ENCODE measurements at regions not wholly inside any gene's neighbourhood (a gene's known extent, or its start where the extent isn't known, plus 50 kb on each side); places are given as distances from the start of the nearest gene placed in this dataset.
A peak's percentile ranks its signal among the peaks of the same experiment; 100 is the strongest.

DNA sequence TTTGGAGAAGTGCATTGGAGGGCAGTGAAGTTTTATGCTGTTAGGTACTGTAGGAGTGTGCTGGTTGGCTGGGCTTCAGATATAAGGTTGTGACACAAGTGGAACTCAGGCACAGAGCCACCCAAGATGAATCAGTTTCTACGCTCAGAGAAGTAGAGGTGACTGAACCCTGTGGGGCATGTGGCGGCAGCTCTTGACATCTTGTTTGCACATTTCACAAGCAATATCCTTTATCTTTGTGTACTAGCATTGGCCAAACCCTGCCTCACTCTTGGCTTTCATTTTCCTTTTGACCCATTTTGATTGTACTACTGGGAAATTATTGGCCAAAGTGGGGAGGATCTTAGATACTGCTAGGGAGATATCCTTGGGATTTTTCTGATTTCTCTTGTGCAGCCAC is 110.0 kb downstream of the PSAT1 start:
- Mint-ChIP-seq H3K4me3 (no peak overlapping the region), H3K27me3 (ENCODE audit: low read depth in 3 of 3) (no peaks in the 10 kb centered on the region), H3K9me3 (peaks cover 0 to 6% (median 2%) of the 10 kb centered on the region in 7 donors), H3K4me1 (peaks cover 24% of the 10 kb centered on the region), H3K27ac (no peak overlapping the region), H3K36me3 (no peaks in the 10 kb centered on the region)
- DNase-seq = peak in 1 of 3 donors; percentile 4
- TF ChIP-seq, protein P1, sequence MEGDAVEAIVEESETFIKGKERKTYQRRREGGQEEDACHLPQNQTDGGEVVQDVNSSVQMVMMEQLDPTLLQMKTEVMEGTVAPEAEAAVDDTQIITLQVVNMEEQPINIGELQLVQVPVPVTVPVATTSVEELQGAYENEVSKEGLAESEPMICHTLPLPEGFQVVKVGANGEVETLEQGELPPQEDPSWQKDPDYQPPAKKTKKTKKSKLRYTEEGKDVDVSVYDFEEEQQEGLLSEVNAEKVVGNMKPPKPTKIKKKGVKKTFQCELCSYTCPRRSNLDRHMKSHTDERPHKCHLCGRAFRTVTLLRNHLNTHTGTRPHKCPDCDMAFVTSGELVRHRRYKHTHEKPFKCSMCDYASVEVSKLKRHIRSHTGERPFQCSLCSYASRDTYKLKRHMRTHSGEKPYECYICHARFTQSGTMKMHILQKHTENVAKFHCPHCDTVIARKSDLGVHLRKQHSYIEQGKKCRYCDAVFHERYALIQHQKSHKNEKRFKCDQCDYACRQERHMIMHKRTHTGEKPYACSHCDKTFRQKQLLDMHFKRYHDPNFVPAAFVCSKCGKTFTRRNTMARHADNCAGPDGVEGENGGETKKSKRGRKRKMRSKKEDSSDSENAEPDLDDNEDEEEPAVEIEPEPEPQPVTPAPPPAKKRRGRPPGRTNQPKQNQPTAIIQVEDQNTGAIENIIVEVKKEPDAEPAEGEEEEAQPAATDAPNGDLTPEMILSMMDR (IDR thresholded peaks at IDR 0.05) = no peak
- Histone ChIP-seq H3K27ac (ENCODE audit: low read depth in 1 of 2, low read length in 2 of 2) (no peak overlapping the region), H3K4me2 (replicated peaks; ENCODE audit: extremely low read depth, low read length, poor library complexity, severe bottlenecking) (no peak overlapping the region), H3K79me2 (ENCODE audit: insufficient read depth, low read length) (no peaks in the 10 kb centered on the region), H4K20me1 (ENCODE audit: insufficient read depth, low read length) (no peaks in the 10 kb centered on the region), H2AFZ (ENCODE audit: insufficient read depth, low read depth, low read length, poor library complexity, severe bottlenecking) (no peak overlapping the region), H3K9me3 (replicated peaks in 1 of 2; ENCODE audit: control insufficient read depth in 1 of 2, insufficient read depth in 1 of 2, low read length in 2 of 2) (no peaks in the 10 kb centered on the region), H3K4me3 (replicated peaks in 1 of 3; ENCODE audit: low read depth in 2 of 3, low read length in 3 of 3) (no peak overlapping the region), H3K9ac (ENCODE audit: insufficient read depth, low read length, poor library complexity, severe bottlenecking) (no peak overlapping the region), H3K27me3 (ENCODE audit: control insufficient read depth in 2 of 2, insufficient read depth in 2 of 2, low read length in 2 of 2) (no peaks in the 10 kb centered on the region), H3K36me3 (replicated peaks in 1 of 2; ENCODE audit: control insufficient read depth in 1 of 2, insufficient read depth in 2 of 2, low read length in 2 of 2) (no peaks in the 10 kb centered on the region), H3K4me1 (ENCODE audit: control insufficient read depth in 1 of 2, insufficient read depth in 2 of 2, low read length in 2 of 2) (peaks cover 11 to 13% of the 10 kb centered on the region in 2 donors)
- intact Hi-C loops (cut with micrococcal nuclease) = no loop called here
- no CpG with 5 or more reads among the region's 2 CpGs for WGBS (ENCODE audit: insufficient coverage)

- H2AFZ ChIP-seq (ENCODE audit: insufficient read depth, low read depth, low read length, poor library complexity, severe bottlenecking) = no peak overlapping the region
- no peaks in the 10 kb centered on the region for H4K20me1 ChIP-seq (ENCODE audit: insufficient read depth, low read length)
- no peak for DNase-seq
- Mint-ChIP-seq H3K36me3 (no peaks in the 10 kb centered on the region), H3K27me3 (ENCODE audit: low read depth in 3 of 3) (no peaks in the 10 kb centered on the region), H3K4me1 (peaks cover 24% of the 10 kb centered on the region), H3K9me3 (peaks cover 0 to 6% (median 2%) of the 10 kb centered on the region in 7 donors), H3K27ac (no peak overlapping the region), H3K4me3 (no peak overlapping the region)
- H3K36me3 ChIP-seq (replicated peaks in 1 of 2; ENCODE audit: control insufficient read depth in 1 of 2, insufficient read depth in 2 of 2, low read length in 2 of 2) = no peaks in the 10 kb centered on the region
- no peak overlapping the region for H3K9ac ChIP-seq (ENCODE audit: insufficient read depth, low read length, poor library complexity, severe bottlenecking)
- no peak overlapping the region for H3K27ac ChIP-seq (ENCODE audit: low read depth in 1 of 2, low read length in 2 of 2)
- H3K4me1 ChIP-seq (ENCODE audit: control insufficient read depth in 1 of 2, insufficient read depth in 2 of 2, low read length in 2 of 2) = peaks cover 11 to 13% of the 10 kb centered on the region in 2 donors
- intact Hi-C loops (cut with micrococcal nuclease) = no loop called here
- 100% methylated on average over 2 of the region's 8 CpGs for WGBS (ENCODE audit: insufficient coverage)
- no peaks in the 10 kb centered on the region for H3K79me2 ChIP-seq (ENCODE audit: insufficient read depth, low read length)
- no peak overlapping the region for H3K4me3 ChIP-seq (replicated peaks in 1 of 3; ENCODE audit: low read depth in 2 of 3, low read length in 3 of 3)
- H3K9me3 ChIP-seq (replicated peaks in 1 of 2; ENCODE audit: control insufficient read depth in 1 of 2, insufficient read depth in 1 of 2, low read length in 2 of 2) = no peaks in the 10 kb centered on the region
- TF ChIP-seq, protein P1 (IDR thresholded peaks at IDR 0.05) = no peak
- H3K4me2 ChIP-seq (replicated peaks; ENCODE audit: extremely low read depth, low read length, poor library complexity, severe bottlenecking) = no peak overlapping the region
- H3K27me3 ChIP-seq (ENCODE audit: control insufficient read depth in 2 of 2, insufficient read depth in 2 of 2, low read length in 2 of 2) = no peaks in the 10 kb centered on the region
Observed at GRCh38 chr9:78407636-78408312, 110.8 kb downstream of the PSAT1 start.

Measured in CD14-positive monocyte (primary cell).